GM12872 (cell line): ENCODE measurements at regions not wholly inside any gene's neighbourhood (a gene's known extent, or its start where the extent isn't known, plus 50 kb on each side); places are given as distances from the start of the nearest gene placed in this dataset.

ENCODE experiments used
- TF ChIP-seq, protein P1 (sequence below): IDR thresholded peaks from 3 replicates; pipeline ENCODE4 v1.5.1; 2011; ENCODE audit warnings: low read depth, mild to moderate bottlenecking, low read length, moderate library complexity; ENCODE audit not compliant: insufficient read depth

GRCh38 chr3:30201715-30202114, 404.7 kb upstream of the TGFBR2 start:
- TF ChIP-seq, protein P1, sequence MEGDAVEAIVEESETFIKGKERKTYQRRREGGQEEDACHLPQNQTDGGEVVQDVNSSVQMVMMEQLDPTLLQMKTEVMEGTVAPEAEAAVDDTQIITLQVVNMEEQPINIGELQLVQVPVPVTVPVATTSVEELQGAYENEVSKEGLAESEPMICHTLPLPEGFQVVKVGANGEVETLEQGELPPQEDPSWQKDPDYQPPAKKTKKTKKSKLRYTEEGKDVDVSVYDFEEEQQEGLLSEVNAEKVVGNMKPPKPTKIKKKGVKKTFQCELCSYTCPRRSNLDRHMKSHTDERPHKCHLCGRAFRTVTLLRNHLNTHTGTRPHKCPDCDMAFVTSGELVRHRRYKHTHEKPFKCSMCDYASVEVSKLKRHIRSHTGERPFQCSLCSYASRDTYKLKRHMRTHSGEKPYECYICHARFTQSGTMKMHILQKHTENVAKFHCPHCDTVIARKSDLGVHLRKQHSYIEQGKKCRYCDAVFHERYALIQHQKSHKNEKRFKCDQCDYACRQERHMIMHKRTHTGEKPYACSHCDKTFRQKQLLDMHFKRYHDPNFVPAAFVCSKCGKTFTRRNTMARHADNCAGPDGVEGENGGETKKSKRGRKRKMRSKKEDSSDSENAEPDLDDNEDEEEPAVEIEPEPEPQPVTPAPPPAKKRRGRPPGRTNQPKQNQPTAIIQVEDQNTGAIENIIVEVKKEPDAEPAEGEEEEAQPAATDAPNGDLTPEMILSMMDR: no peak

- TF ChIP-seq, protein P1: no peak
Observed at GRCh38 chr3:30203301-30203700, 403.1 kb upstream of the TGFBR2 start.

DNA sequence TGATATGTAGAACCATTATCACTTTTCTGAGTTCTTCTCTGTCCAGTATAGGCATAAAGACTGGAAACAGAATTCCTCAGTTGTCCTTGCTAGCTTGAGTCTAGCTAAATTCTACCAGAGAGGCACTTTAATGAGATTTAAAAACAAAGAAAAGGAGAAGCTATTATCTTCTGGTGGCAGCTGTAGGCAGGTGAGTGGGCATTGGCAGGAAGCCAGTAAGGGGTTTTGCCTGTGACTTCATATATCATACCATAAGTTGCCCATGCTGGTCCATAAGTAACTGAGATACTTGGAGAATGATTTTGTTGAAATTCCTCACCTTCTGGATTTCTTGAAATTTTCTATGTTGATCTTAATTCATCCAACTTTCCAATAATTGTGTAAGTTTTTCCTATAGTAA, 402.3 kb upstream of the TGFBR2 start:
- TF ChIP-seq, protein P1: no peak

GRCh38 chr3:30206051-30206450, 400.4 kb upstream of the TGFBR2 start:
- TF ChIP-seq, protein P1: no peak

DNA sequence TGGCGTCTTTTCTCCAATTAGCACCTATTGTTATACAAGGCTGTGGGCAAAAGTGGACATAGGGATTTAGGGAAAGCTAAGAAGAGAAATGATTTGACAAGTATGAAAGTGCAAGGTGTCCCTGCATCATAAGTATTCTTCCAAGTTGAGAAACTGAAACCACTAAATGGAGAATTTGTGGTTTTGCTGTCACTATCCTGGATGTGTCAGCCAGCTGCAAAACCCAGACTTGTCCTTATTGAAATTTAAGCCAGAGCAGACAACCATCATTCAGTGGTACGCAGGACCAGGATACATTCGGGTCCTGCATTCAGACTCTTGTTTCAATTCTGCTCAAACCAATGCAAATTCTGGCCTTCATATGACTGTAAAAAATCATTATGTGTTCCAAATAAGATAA, 384.8 kb upstream of the TGFBR2 start:
- TF ChIP-seq, protein P1: no peak

GRCh38 chr3:30222441-30222840, 384.0 kb upstream of the TGFBR2 start:
- TF ChIP-seq, protein P1: no peak

- TF ChIP-seq, protein P1: no peak
Observed at GRCh38 chr3:30225021-30225420, 381.4 kb upstream of the TGFBR2 start.
